GM20000 (cell line): ENCODE measurements at regions not wholly inside any gene's neighbourhood (a gene's known extent, or its start where the extent isn't known, plus 50 kb on each side); places are given as distances from the start of the nearest gene placed in this dataset.

Experiments
- DNase-seq: peaks from one replicate; pipeline ENCODE4 v3.0.0; 2012; ENCODE audit warnings: low spot score
- TF ChIP-seq, protein P1 (sequence below): IDR thresholded peaks from 2 replicates; pipeline ENCODE4 v1.5.1; 2012; ENCODE audit warnings: mild to moderate bottlenecking, control low read depth; ENCODE audit errors: extremely low read depth, missing control alignments

DNA sequence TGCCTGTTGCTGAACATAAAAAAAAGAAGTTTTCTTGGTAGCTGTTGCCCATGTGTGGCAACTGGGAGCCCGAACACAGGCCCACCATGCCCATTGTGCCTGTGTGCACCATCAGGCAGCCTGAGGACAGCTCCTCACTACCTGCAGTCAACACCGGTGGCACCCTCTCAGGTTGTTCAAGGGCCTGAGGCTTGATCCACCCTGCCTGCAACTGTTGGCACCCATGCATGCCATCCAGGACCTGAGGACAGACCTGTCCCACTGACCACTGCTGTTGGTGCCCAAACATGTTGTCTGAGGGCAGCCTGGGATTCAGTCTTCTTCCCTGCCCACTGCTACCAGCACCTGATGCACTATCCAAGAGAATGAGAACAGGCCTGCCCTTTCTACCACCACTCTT is 661.1 kb upstream of the ZNF804A start:
- TF ChIP-seq, protein P1, sequence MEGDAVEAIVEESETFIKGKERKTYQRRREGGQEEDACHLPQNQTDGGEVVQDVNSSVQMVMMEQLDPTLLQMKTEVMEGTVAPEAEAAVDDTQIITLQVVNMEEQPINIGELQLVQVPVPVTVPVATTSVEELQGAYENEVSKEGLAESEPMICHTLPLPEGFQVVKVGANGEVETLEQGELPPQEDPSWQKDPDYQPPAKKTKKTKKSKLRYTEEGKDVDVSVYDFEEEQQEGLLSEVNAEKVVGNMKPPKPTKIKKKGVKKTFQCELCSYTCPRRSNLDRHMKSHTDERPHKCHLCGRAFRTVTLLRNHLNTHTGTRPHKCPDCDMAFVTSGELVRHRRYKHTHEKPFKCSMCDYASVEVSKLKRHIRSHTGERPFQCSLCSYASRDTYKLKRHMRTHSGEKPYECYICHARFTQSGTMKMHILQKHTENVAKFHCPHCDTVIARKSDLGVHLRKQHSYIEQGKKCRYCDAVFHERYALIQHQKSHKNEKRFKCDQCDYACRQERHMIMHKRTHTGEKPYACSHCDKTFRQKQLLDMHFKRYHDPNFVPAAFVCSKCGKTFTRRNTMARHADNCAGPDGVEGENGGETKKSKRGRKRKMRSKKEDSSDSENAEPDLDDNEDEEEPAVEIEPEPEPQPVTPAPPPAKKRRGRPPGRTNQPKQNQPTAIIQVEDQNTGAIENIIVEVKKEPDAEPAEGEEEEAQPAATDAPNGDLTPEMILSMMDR, result no peak
- no peak for DNase-seq

DNA sequence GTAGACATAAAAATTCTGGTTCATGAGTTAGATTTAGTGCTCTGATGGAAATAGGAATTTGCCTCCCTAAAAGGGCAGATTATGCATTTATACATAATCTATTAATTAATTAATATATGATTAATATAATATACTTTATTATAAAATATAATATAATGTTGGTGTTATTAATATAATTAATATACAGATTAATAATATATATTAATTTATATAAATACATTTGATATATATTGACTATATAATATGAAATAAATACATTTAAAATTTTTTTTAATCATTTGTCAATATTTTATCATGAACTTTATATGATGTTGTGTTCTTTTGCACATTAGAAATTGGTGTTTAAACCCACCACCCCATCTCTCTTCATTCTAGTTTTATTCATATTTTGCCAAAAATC is 652.1 kb upstream of the ZNF804A start:
- no peak for DNase-seq
- TF ChIP-seq, protein P1, result no peak

DNA sequence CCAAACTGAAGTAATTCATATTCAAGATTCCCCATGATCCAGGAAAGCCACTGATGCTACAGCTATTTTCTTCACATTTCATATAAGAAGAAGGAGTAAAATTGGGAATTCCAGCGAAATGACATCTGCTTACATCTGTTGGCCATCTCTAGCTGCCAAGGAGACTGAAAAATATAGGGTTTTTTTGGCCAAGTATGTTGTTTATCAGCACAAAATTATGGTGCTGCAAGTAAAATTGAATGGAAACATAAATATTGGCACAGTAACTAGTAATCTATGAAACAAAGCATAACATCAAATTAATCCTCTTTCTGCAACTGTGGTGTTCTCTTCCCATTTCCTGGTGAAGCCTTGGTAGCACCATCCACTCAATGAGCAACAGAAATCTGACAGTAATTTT is 649.5 kb upstream of the ZNF804A start:
- no peak for DNase-seq
- TF ChIP-seq, protein P1, result no peak

DNA sequence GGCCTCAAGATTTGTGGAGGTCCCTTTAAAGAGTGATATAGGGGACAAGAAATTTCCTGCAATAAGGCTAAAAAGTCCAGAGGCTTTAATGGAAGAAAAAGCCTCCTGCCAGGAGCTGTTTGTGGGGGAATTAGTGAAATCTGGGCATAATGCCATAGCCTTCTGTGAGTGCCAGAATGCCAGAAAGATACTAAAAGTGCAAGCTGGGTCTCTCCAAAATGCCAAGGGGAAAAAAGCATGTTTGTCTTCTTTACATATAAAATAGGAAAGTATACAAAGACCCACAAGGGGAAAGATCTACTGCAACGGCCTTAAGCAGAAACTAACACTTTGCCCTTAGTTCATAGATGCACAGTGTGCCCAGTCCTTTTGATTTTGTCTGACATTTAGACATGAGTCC is 647.7 kb upstream of the ZNF804A start:
- TF ChIP-seq, protein P1, result no peak
- no peak for DNase-seq

DNA sequence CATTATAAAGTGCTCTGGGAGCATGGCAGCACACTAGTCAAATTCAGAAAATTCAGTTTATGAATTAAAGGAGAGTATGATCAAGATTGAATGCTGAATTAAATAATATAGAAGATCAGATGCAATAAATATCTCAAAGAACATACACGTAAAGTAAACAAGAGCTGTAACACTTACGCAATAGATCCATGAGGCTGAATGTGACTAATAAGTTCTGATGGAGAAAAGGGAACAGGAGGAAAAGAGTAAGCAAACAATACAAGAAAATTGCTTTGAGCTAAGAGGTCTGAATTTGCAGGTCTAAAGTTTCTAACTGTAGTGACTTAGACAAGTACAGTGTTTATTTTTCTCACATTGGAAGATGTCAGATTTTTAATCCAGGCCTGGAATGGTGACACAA is 646.7 kb upstream of the ZNF804A start:
- TF ChIP-seq, protein P1, result no peak
- DNase-seq, result no peak

DNA sequence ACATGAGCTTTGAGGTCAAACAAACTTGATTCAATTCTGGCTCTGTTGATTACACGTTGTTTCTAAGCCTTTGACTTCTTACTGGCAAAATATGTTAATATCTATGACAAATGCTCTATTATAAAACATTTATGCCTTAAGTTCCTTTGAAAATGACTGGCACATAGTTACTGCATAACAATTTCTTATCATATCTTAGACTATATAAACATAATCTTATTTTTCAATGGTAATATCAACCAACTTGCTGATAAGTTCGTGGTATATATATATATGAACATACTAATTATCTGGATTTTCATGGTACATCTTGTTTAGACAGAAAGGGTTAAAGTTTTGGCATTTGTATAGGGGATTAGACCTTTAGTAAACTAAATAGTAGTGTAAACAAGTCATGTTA is 645.6 kb upstream of the ZNF804A start:
- DNase-seq, result no peak
- TF ChIP-seq, protein P1, result no peak

DNA sequence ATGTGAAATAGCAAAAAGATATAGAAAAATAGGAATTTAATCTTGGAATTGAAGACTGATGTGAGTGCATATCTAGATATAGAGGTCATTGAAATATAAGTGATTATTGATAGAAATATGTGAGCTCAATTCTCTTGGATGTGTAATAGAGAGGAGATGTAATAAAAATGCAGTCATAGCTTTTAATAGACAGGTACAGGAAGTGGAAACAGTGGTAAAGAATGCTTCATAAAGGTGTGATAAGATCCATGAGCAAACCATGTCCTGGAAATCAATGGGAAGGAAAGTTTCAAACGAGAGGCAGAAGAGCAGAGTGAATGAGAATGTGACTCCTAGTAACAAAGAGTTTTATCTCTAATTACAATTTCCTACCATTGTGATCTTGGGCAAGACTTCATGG is 634.7 kb upstream of the ZNF804A start:
- DNase-seq, result no peak

More for the DNA sequence above, 634.7 kb upstream of the ZNF804A start:
- TF ChIP-seq, protein P1, result no peak
